ENCODE measurements at regions not wholly inside any gene's neighbourhood (a gene's known extent, or its start where the extent isn't known, plus 50 kb on each side); places are given as distances from the start of the nearest gene placed in this dataset.

- no peak for DNase-seq
These were observed 51.1 kb upstream of the NHSL1 start for GRCh38 chr6:138550346-138550767.

GRCh38 chr6:138554146-138554545 is 54.9 kb upstream of the NHSL1 start:
- DNase-seq, result no peak

- no peak for DNase-seq
These were observed 56.2 kb upstream of the NHSL1 start for GRCh38 chr6:138555421-138555988.

GRCh38 chr6:138557147-138557546 is 57.9 kb upstream of the NHSL1 start:
- DNase-seq, result no peak

- no peak for DNase-seq
These were observed 59.8 kb upstream of the NHSL1 start for GRCh38 chr6:138559143-138559542.

GRCh38 chr6:138560130-138560860 is 61.0 kb upstream of the NHSL1 start:
- DNase-seq, result no peak

GRCh38 chr6:138562691-138563090 is 63.4 kb upstream of the NHSL1 start:
- no peak for DNase-seq

- no peak for DNase-seq
These were observed 63.9 kb upstream of the NHSL1 start for GRCh38 chr6:138563231-138563630.

- no peak for DNase-seq
These were observed 64.4 kb upstream of the NHSL1 start for GRCh38 chr6:138563650-138564049.

GRCh38 chr6:138564170-138564721 is 65.0 kb upstream of the NHSL1 start:
- no peak for DNase-seq

- DNase-seq, result no peak
These were observed 67.8 kb upstream of the NHSL1 start for GRCh38 chr6:138567052-138567451.

GRCh38 chr6:138568997-138569396 is 69.7 kb upstream of the NHSL1 start:
- no peak for DNase-seq

GRCh38 chr6:138569554-138569953 is 70.3 kb upstream of the NHSL1 start:
- DNase-seq, result no peak

GRCh38 chr6:138569970-138570724 is 70.9 kb upstream of the NHSL1 start:
- peak in 2 of 3 experiments; percentile 47 to 56 for DNase-seq

GRCh38 chr6:138570725-138571029 is 71.4 kb upstream of the NHSL1 start:
- peak in 2 of 3 experiments; percentile 56 to 64 for DNase-seq

GRCh38 chr6:138571181-138571580 is 71.9 kb upstream of the NHSL1 start:
- DNase-seq, result peak in 2 of 3 experiments; percentile 27 to 71

- DNase-seq, result peak in 2 of 3 experiments; percentile 75 to 87
These were observed 72.4 kb upstream of the NHSL1 start for GRCh38 chr6:138571585-138572166.

GRCh38 chr6:138572167-138572875 is 73.0 kb upstream of the NHSL1 start:
- DNase-seq, result peak; percentile 84 to 98 (median 94)

- DNase-seq, result no peak
These were observed 73.6 kb upstream of the NHSL1 start for GRCh38 chr6:138572885-138573284.

- DNase-seq, result no peak
These were observed 76.0 kb upstream of the NHSL1 start for GRCh38 chr6:138575257-138575656.

GRCh38 chr6:138576313-138576712 is 77.0 kb upstream of the NHSL1 start:
- peak in 2 of 3 experiments; percentile 84 to 97 for DNase-seq

GRCh38 chr6:138577151-138577915 is 78.0 kb upstream of the NHSL1 start:
- DNase-seq, result peak; percentile 86 to 97 (median 94)
